ENCODE measurements at regions not wholly inside any gene's neighbourhood (a gene's known extent, or its start where the extent isn't known, plus 50 kb on each side); places are given as distances from the start of the nearest gene placed in this dataset.

GRCh38 chr6:71126506-71126905 lies 162.1 kb upstream of the OGFRL1 start:
- no peak for TF ChIP-seq POLR2AphosphoS5 (IDR thresholded peaks at IDR 0.05)
- no peak for TF ChIP-seq CTCF (IDR thresholded peaks at IDR 0.05 in 8 of 11, conservative IDR thresholded peaks at IDR 0.05 in 3 of 11)
